NCI-H460 (cell line): ENCODE measurements at regions not wholly inside any gene's neighbourhood (a gene's known extent, or its start where the extent isn't known, plus 50 kb on each side); places are given as distances from the start of the nearest gene placed in this dataset.
"Not testable (repeated sequence)": the region's sequence is repeated elsewhere in the genome, so short reads cannot be mapped to it uniquely, and the experiment has no call there.

Experiments
- DNase-seq: peaks from one replicate; pipeline ENCODE4 v3.0.0-alpha.2; 2016; ENCODE audit warnings: low read depth; ENCODE audit errors: extremely low read depth

DNA sequence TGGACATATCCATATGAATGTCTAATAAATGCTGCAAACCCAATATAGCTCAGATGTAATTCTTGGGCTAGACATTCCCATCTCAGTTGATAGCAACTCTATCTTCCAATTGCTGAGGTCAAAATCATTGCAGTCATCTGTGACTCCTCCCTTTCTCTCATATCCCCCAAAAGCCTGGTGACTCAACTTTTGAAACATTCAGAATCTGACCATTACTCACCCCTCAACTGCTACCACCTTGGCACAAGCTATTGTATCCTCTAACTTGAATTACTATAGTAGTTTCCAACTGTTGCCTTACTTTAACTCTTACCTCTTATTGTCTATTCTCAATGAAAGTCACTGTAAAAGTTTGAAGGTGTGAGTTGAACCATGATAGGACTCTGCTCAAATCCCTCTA, 600.1 kb upstream of the RGMB start:
- no peak for DNase-seq

DNA sequence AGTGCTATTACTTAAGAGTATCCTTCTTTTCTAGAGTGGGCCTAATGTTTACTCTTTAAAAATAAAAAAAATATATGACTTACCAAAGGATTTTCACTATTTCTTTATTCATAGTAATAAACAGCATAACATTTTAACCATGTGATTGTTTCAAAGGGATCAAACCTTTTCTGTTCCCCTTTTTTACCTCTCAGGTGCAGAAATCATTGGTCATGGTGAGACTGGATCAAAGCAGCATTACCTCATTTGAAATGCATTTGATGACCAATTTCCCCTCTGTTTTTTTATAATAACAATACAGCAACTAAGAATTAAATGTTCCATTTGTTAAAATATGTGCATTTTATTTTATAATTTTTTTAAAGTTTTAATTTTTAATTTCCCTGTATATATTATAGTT, 598.0 kb upstream of the RGMB start:
- no peak for DNase-seq

DNA sequence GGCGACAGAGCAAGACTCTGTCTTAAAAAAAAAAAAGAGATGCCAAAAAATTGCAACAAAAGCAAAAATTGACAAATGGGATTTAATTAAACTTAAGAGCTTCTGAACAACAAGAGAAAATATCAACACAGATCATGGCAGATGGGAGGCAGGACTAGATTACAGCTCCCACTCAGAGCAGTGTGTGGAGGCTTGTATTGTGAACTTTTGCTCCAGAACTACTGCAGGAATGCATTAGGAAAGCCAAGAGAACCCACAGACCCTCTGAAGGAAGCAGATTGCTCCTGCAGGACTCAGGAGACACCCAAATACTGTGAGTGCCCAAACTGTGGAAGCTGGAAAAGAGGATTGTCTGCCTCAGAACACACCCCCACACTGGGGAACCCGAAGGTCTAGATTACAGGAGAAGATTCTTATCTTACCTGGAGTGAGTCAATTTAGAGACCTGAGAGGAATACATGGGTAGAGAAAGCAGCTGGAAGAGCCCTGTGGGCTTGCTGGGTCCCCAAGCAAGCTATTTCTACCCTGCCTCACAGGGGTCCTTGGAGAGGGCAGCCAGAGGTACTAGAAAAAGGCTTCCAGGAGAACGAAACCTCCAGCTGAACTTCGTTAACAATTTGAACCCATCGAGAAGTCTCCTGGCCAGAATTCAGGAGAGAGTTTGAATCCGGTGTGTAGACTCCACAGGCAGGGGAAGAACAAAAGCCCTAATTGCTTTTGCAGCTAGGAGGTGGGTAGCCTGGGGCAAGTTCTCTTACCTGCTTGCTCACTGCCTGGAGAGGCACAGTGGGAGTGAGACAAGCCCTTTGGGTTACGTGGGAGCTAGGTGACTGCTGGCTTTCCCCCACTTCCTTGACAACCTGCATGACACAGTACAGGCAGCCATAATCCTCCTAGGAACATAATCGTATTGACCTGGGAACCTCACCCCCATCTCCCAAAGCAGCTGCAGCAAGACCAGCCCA, 593.4 kb upstream of the RGMB start:
- no peak for DNase-seq

DNA sequence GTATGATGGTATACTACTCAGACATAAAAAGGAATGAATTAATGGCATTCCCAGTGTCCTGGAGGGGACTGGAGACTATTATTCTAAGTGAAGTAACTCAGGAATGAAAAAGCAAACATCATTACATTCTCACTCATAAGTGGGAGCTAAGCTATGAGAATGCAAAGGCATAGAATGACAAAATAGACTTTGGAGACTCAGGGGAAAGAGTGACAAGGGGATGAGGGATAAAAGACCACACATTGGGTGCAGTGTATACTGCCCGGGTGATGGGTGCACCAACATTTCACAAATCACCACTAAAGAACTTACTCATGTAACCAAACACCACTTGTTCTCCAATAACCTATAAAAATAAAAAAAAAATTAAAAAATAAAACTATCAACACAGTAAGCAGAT, 587.3 kb upstream of the RGMB start:
- DNase-seq = no peak

DNA sequence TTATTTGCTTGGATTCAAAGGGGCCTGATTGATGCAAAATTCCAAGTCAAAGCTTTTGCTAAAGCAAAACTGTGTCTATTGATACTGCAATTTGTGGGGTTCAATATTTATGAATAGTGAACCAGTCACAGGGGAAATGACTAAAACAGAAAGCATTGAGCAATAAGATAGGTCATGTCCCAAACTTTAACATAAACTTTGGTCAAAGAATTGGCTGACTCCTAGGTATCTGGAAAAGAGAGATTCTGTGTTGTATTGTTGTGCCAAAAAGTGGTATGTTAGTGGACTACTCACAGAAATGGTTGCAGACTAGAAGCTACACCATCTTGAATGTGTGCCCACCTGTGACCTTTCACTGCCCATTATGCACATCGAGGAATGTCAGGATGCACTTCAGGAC, 585.5 kb upstream of the RGMB start:
- no peak for DNase-seq

DNA sequence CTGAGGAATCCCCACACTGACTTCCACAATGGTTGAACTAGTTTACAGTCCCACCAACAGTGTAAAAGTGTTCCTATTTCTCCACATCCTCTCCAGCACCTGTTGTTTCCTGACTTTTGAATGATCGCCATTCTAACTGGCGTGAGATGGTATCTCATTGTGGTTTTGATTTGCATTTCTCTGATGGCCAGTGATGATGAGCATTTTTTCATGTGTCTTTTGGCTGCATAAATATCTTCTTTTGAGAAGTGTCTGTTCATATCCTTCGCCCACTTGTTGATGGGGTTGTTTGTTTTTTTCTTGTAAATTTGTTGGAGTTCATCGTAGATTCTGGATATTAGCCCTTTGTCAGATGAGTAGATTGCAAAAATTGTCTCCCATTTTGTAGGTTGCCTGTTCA, 583.1 kb upstream of the RGMB start:
- not testable (repeated sequence) for DNase-seq

DNA sequence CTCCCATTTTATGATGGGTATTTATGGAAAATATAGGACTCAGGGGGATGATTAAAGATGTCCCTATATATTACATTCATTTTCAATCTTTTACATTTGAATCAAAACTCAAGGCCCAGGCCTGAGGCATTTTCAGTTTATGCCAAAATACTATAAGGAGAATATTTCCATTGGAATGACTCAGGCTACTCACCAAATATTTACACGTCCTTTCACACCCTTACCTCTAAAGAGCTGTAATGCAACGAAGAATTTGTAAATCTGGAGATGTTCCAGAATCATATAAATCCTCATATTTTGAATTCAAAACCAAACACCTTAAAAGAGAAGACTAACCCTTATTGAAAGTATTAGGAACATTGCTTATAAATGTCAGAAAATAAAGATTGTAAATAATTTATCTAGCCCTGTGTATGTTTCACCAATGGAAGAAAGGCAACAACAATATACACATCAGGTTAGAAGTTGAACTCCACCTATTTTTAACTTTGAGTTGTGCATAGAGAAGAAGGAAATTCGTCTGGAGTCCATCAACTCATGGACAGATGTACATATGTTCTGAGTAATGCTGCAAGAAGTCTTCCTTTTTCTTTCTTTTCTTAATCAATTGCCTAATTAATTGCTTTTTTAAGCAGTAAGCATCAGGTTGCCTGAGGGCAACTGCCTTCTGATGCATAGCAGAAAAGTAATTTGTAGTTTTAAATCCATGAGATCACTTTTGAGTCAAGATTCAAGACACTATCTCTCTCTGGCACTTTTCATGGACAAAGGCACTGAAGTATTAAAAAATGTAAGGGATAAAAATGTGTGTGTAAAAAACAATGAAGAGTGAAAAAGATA, 579.3 kb upstream of the RGMB start:
- DNase-seq = no peak

DNA sequence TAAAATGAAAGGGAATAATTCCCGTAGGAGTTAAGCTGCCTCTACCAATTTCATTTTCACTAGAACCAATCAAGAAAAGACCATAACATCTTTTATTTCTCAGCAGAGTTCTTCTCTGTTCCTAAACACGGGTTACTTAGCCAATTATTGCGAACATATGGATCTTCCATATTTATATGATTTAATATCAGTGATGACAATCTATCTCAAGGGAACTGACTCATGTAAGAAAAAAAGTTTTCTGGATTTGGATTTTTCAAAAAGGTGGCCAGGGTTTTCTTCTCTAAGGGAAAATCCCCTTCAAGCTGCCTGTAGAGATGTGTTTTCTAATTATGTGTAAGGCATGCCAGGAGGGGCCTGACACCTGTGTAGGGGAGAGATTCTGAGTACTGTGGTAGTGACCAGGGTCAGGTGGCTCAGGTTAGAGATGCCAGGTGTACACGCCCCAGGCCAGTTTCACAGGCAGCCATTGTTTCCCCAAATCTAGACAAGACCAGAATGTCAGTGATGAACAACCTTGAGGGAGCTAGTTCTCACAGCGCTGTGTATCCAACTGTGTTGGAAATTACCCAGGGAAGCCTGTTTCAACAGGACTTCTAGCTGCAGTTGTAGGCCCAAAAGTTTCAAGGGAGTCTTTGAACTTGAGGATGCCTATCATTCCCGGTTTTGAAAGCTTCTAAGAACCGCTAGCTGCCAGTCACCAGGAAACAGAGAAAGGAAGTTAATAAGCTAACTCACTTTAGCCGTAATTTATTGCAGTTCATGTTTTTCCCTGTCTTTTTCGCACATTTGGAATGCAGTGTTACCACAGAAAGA, 572.5 kb upstream of the RGMB start:
- DNase-seq = no peak

DNA sequence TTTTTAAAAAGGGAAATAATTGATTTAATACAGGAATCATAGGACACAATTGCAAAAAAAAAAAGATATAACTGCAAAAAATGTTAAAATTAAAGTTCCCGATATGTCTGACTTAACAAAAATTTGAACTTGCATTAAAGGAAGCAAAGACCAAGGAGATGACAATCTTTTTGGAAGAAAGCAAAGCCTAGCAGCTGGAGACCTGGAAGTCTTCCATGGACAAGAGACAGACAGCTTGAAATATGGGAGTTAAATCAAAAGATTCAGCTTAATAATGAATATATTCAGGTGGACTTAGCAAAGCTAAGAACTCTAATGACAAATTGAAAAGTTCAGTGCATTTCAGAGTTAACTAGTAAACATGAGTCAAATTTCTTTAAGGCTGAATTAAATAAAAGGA, 568.7 kb upstream of the RGMB start:
- no peak for DNase-seq

DNA sequence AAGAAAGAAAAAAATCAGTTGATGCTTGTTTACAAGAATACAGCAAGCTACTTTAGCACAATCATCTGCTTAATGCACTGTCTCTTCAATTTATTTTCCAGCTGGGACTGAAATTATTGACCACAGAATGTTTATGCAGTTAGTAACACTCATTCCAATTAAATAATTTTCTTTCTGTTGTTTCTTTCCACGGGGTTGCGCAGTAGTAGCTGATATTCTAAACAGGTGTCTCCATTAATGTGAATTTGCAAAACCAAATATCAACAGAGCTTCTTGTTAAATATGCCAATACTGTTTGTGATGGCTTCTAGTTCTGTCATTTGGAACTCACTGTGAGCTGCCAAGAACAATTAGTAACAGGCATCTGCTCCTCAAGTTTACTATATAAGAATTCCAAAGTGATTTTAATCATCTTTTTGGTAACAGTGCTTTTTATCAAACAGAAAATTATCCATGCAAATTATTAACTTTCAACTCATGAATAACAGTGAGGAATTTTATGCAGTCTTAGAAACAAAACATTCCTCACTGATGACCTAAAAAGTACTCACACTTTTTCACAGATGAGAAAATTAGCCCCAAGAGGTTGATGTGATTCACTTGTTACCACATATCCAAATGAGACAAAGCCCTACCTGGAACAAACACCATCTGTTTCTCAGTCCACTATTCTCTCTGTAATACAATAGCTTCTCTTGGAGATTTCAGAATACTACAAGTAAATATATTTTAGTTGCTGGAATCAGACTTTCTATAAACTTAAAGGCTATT, 567.6 kb upstream of the RGMB start:
- no peak for DNase-seq

DNA sequence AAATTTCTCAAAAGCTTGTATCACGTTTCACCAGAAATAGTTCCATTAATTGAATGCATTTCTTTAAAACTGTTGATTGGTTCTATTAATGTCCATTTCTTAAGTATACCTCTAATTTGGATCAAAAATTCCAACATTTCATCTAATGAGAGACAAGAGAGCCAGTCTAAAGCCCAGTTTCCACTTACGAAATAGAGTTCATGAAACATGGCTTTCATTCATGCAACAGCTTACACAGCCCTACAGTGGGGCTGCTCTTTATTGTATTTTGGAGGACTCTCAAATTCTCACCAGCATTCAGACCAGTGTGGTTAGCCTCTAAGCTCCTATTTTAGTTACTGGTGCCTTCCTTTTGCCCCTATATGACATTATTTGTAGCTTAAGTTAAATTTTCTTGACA, 566.9 kb upstream of the RGMB start:
- DNase-seq = no peak

DNA sequence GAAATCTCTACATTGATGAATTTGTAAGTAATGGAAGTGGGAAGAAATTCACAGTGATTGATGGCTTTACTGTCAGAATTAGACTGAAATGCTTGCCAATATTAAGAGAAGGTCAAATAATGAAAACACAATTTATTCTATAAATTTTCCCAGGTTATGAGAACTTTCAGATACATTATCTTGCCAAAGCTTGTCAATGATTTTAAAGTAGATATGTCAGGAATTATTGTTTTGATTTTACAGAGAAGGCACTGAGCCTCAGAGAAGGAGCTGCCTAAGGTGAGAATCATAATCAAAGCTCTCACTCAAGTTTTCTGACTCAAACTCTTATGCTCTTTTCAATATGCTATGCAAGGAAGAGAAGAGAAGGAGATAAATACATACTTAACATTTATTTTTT, 564.0 kb upstream of the RGMB start:
- no peak for DNase-seq

DNA sequence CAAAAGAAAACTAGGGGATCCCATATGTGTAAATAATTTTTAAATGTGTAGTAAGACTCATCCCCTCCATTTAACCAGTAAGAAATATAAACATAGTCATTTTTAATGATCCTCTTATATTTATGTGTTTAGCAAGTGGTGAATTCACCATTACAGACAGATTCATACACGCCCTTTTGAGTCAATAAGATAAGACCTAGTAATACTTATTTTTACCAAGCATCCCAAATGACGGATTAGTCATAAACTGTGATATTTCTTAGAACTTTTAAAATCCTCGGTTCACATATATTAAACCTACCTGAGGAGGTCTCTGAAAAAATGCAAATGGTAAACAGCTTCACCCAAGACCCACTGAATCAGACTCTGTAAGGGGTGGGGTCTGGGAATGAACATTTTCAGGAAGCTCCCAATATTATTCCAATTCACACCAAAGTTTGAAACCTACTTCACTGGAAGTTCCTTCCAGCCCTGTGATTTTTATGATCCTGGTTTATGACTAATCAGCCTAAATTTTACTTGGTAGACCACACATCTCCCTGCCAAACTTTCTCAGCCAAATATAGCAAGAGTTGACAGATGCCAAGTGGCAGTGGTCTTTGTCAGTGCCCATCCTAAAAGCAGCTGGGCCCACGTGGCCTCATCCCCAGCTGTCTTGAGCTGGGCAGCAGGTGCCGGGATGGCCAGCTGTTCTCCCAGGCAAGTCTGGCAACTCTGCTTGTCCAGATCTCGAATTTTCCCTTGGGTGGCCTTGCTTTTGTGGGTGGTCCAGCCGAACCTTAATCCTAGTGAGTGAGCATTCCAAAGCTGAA, 559.0 kb upstream of the RGMB start:
- DNase-seq = no peak

DNA sequence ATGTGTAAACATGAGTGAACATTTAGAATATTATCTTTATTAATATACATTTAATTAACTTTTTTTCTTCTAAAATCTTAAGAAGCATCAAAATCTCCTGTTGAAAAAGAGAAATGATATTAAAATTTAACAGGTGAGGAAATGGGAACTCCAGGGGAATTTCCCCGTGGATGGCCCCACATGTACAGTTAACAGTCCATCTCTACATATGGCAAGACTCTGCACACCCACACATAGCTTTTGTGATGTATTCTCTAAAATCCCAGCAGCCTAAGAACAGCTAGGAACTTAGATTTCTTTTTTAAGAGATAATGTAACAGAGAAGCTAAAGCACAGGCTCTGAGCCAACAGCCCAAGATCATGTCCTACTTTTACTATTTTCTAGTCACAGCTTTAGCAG, 556.3 kb upstream of the RGMB start:
- DNase-seq = no peak

DNA sequence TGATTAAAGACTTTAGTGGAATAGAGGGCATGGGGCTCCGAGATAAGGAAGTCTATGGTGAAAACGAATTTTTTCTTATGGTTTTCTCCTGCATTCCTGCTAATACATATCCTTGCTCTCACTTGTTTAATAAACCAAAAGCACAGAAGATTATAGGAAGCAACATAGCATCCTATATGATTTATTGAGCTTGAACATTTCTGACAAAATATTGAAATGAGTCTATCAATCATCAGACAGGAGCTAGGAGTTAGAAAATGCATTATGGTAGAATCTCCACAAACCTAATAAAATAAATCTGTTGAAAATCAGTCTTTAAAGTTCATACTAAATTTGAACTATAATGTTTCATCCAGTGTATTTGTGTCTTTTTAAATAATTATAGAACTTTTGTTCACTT, 554.6 kb upstream of the RGMB start:
- DNase-seq = no peak

DNA sequence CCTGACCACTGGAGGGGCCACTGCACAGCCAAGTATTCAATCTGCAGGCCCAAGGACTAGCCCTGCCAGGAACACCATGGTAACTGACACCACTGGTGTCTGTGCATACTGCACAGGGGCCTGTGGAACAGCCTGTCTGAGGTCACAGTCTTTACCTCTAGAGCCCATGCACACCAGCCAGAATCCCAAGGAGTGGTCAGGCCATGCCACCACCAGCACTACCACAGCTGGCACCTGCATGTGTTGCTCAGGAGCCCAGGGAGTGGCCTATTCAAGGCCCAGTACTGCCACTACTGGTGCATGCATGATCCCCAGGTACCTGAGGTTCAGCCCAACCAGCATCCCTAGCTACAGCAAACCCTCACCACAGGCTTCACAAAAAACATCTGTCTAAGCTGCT, 546.0 kb upstream of the RGMB start:
- DNase-seq = no peak

DNA sequence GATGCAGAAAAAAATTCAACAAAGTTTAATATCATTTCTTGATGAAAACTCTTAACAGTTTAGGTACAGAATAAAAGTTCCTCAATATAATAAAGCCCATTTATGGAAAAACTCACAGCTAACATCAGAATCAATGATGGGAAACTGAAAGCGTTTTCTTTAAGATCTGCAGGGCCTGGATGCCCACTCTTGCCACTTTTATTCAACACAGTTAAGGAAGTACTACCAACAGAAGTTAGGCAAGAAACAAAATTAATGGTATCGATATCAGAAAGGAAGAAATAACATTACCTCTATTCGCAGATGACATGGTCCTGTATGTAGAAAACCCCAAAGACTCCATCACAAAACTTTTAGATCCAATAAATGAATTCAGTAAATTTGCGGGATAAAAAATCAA, 542.4 kb upstream of the RGMB start:
- no peak for DNase-seq

DNA sequence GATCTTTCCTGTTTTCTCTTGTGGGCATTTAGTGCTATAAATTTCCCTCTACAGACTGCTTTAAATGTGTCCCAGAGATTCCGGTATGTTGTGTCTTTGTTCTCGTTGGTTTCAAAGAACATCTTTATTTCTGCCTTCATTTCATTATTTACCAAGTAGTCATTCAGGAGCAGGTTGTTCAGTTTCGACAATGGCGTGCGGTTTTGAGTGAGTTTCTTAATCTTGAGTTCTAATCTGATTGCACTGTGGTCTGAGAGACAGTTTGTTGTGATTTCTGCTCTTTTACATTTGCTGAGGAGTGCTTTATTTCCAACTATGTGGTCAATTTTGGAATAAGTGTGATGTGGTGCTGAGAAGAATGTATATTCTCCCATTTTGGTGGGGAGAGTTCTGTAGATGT, 535.7 kb upstream of the RGMB start:
- not testable (repeated sequence) for DNase-seq

DNA sequence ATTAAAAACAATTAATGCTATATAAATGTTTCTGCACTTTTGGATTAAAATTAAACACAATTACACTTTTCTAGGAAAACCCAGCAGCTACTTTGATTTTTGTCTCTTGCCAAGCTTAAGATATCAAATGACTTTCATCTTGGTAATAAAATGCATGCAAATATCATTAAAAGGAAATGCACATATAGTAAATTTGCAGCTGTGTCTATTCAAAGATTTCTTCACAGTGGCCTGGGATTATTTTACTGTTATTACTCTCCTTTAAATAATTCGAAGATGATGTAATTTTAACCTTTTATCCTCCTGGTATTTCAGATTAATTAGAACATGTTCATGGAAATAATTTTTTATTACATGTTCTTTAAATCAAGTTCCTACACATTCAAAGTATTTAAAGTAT, 529.5 kb upstream of the RGMB start:
- DNase-seq = no peak
